ENCODE measurements at regions not wholly inside any gene's neighbourhood (a gene's known extent, or its start where the extent isn't known, plus 50 kb on each side); places are given as distances from the start of the nearest gene placed in this dataset.

- no peak overlapping the region for H3K4me3 Mint-ChIP-seq
- no peaks in the 10 kb centered on the region for H3K79me2 ChIP-seq (ENCODE audit: low read depth)
- no peaks in the 10 kb centered on the region for H3K9me3 Mint-ChIP-seq
- H4K20me1 ChIP-seq (ENCODE audit: low read depth): no peaks in the 10 kb centered on the region
- no peak overlapping the region for H3K9ac ChIP-seq
- no peak overlapping the region for H3K27ac Mint-ChIP-seq
- DNase-seq (ENCODE audit: low spot score): no peak
- H3K9me3 ChIP-seq (ENCODE audit: low read depth): no peaks in the 10 kb centered on the region
- no peaks in the 10 kb centered on the region for H3K36me3 Mint-ChIP-seq
- no peaks in the 10 kb centered on the region for H3F3A ChIP-seq (ENCODE audit: low read depth)
- H3K27ac ChIP-seq: no peak overlapping the region
- TF ChIP-seq EZH2 (IDR thresholded peaks at IDR 0.05) (no peak), EZH2phosphoT487 (IDR thresholded peaks at IDR 0.05) (no peak), CTCF (IDR thresholded peaks at IDR 0.05) (no peak)
- H3K4me1 ChIP-seq: no peaks in the 10 kb centered on the region
- H3K4me3 ChIP-seq: no peak overlapping the region
- no peak overlapping the region for H3K4me2 ChIP-seq
- no peaks in the 10 kb centered on the region for H3K27me3 Mint-ChIP-seq (ENCODE audit: insufficient read depth, low read depth)
- no peak overlapping the region for H2AFZ ChIP-seq (replicated peaks)
- no peaks in the 10 kb centered on the region for H3K27me3 ChIP-seq
- no peaks in the 10 kb centered on the region for H3K4me1 Mint-ChIP-seq
- H3K36me3 ChIP-seq: no peaks in the 10 kb centered on the region
Measured at GRCh38 chr3:76664816-76665215, 375.1 kb upstream of the ROBO2 start.

GRCh38 chr3:76668653-76669052 is 371.2 kb upstream of the ROBO2 start:
- Histone ChIP-seq H3K4me1 (no peaks in the 10 kb centered on the region), H4K20me1 (ENCODE audit: low read depth) (no peaks in the 10 kb centered on the region), H3K9ac (no peak overlapping the region), H3K9me3 (ENCODE audit: low read depth) (no peaks in the 10 kb centered on the region), H3K4me2 (no peak overlapping the region), H3K27ac (no peak overlapping the region), H3K79me2 (ENCODE audit: low read depth) (no peaks in the 10 kb centered on the region), H3K36me3 (no peaks in the 10 kb centered on the region), H2AFZ (replicated peaks) (no peak overlapping the region), H3K27me3 (no peaks in the 10 kb centered on the region), H3F3A (ENCODE audit: low read depth) (no peaks in the 10 kb centered on the region), H3K4me3 (no peak overlapping the region)
- TF ChIP-seq EZH2phosphoT487 (IDR thresholded peaks at IDR 0.05) (no peak), EZH2 (IDR thresholded peaks at IDR 0.05) (no peak), CTCF (IDR thresholded peaks at IDR 0.05) (no peak)
- Mint-ChIP-seq H3K4me3 (no peak overlapping the region), H3K9me3 (no peaks in the 10 kb centered on the region), H3K27me3 (ENCODE audit: insufficient read depth, low read depth) (no peaks in the 10 kb centered on the region), H3K36me3 (no peaks in the 10 kb centered on the region), H3K4me1 (no peaks in the 10 kb centered on the region), H3K27ac (no peak overlapping the region)
- DNase-seq (ENCODE audit: low spot score): no peak

GRCh38 chr3:76669322-76669721 is 370.6 kb upstream of the ROBO2 start:
- TF ChIP-seq CTCF (IDR thresholded peaks at IDR 0.05): no peak
- no peak for TF ChIP-seq EZH2phosphoT487 (IDR thresholded peaks at IDR 0.05)
- TF ChIP-seq EZH2 (IDR thresholded peaks at IDR 0.05): no peak
- no peaks in the 10 kb centered on the region for H3K79me2 ChIP-seq (ENCODE audit: low read depth)
- no peak overlapping the region for H3K4me3 ChIP-seq
- no peak overlapping the region for H3K4me3 Mint-ChIP-seq
- H4K20me1 ChIP-seq (ENCODE audit: low read depth): no peaks in the 10 kb centered on the region
- no peaks in the 10 kb centered on the region for H3K27me3 Mint-ChIP-seq (ENCODE audit: insufficient read depth, low read depth)
- no peaks in the 10 kb centered on the region for H3K9me3 Mint-ChIP-seq
- no peaks in the 10 kb centered on the region for H3K9me3 ChIP-seq (ENCODE audit: low read depth)
- H3K27ac Mint-ChIP-seq: no peak overlapping the region
- no peaks in the 10 kb centered on the region for H3F3A ChIP-seq (ENCODE audit: low read depth)
- no peaks in the 10 kb centered on the region for H3K27me3 ChIP-seq
- no peak for DNase-seq (ENCODE audit: low spot score)
- H3K36me3 ChIP-seq: no peaks in the 10 kb centered on the region
- H3K4me1 ChIP-seq: no peaks in the 10 kb centered on the region
- no peak overlapping the region for H3K9ac ChIP-seq
- no peaks in the 10 kb centered on the region for H3K36me3 Mint-ChIP-seq
- no peak overlapping the region for H3K4me2 ChIP-seq
- H2AFZ ChIP-seq (replicated peaks): no peak overlapping the region
- H3K4me1 Mint-ChIP-seq: no peaks in the 10 kb centered on the region
- H3K27ac ChIP-seq: no peak overlapping the region

- Histone ChIP-seq H4K20me1 (ENCODE audit: low read depth) (no peaks in the 10 kb centered on the region), H3K79me2 (ENCODE audit: low read depth) (no peaks in the 10 kb centered on the region), H3K27ac (no peak overlapping the region), H3K4me3 (no peak overlapping the region), H3K27me3 (no peaks in the 10 kb centered on the region), H3K4me1 (no peaks in the 10 kb centered on the region), H3F3A (ENCODE audit: low read depth) (no peaks in the 10 kb centered on the region), H3K36me3 (no peaks in the 10 kb centered on the region), H2AFZ (replicated peaks) (no peak overlapping the region), H3K9me3 (ENCODE audit: low read depth) (no peaks in the 10 kb centered on the region), H3K9ac (no peak overlapping the region), H3K4me2 (no peak overlapping the region)
- no peaks in the 10 kb centered on the region for H3K9me3 Mint-ChIP-seq
- no peaks in the 10 kb centered on the region for H3K4me1 Mint-ChIP-seq
- H3K27ac Mint-ChIP-seq: no peak overlapping the region
- no peaks in the 10 kb centered on the region for H3K36me3 Mint-ChIP-seq
- TF ChIP-seq EZH2phosphoT487 (IDR thresholded peaks at IDR 0.05) (no peak), CTCF (IDR thresholded peaks at IDR 0.05) (no peak), EZH2 (IDR thresholded peaks at IDR 0.05) (no peak)
- H3K4me3 Mint-ChIP-seq: no peak overlapping the region
- no peaks in the 10 kb centered on the region for H3K27me3 Mint-ChIP-seq (ENCODE audit: insufficient read depth, low read depth)
- DNase-seq (ENCODE audit: low spot score): no peak
Measured at GRCh38 chr3:76673171-76673570, 366.7 kb upstream of the ROBO2 start.
